HepG2 (cell line): ENCODE measurements at regions not wholly inside any gene's neighbourhood (a gene's known extent, or its start where the extent isn't known, plus 50 kb on each side); places are given as distances from the start of the nearest gene placed in this dataset.

Source experiments
- ATAC-seq: fragments of 200-7000 bp; cut with Tn5 transposase; 3 replicates; pipeline ENCODE4 v1.9.1; 2020; ENCODE audit warnings: mild to moderate bottlenecking, moderate library complexity
- BruUV-seq: library from RNA; stranded (reverse); fragments of 400-500 nt; replicated peaks from 2 replicates; lab custom pipeline; 2021; lab: Mats Ljungman, UMichigan
- CTCF ChIA-PET: fragments of 300-600 bp; formaldehyde crosslinking; extraction: SDS; loops from one replicate; lab custom pipeline; 2021; ENCODE audit warnings: low total read pairs, inconsistent platforms, low intra/inter-chr PET ratio; lab: Yijun Ruan, JAX
- POLR2A ChIA-PET: fragments of 350-600 bp; sonication (Branson Sonifier 250); formaldehyde crosslinking; loops from one replicate; lab custom pipeline; 2020; ENCODE audit warnings: antibody characterized with exemption, inconsistent platforms; lab: Yijun Ruan, JAX
- DNase-seq: peaks from one replicate; pipeline ENCODE4 v3.0.0-alpha.2; 2015; ENCODE audit warnings: low spot score
- FAIRE-seq: peaks from 3 replicates; lab custom pipeline; 2011; peaks lifted over from hg19 to GRCh38; lab: Jason Lieb, UNC
- H2AFZ ChIP-seq: one replicate; pipeline ENCODE4 v1.6.1; 2011; ENCODE audit warnings: low read length, inconsistent platforms
- H3K27ac ChIP-seq: fragments of 300-600 bp; 3 replicates; pipeline ENCODE4 v1.8.0; 2011; ENCODE audit warnings: mixed run types, mild to moderate bottlenecking, mixed read lengths, low read length, inconsistent platforms; ENCODE audit not compliant: insufficient read depth; ENCODE audit errors: extremely low read length
- H3K27me3 ChIP-seq, 2 experiments: fragments of 200-600 bp in 1 of 2; 2 replicates in 1 of 2; 3 replicates in 1 of 2; pipeline versions ENCODE4 v1.6.0 to v1.8.0; 2011; ENCODE audit warnings: low read length in 2 of 2, mild to moderate bottlenecking in 2 of 2, moderate library complexity in 2 of 2, inconsistent platforms in 1 of 2; ENCODE audit not compliant: insufficient read depth in 2 of 2, control insufficient read depth in 1 of 2
- H3K36me3 ChIP-seq, 2 experiments: fragments of 200-600 bp in 1 of 2; replicated peaks in 1 of 2; 2 replicates in 1 of 2; 3 replicates in 1 of 2; pipeline versions ENCODE4 v1.5.1 to v1.8.0; 2011; ENCODE audit warnings: low read length in 2 of 2, inconsistent platforms in 1 of 2; ENCODE audit not compliant: insufficient read depth in 2 of 2, control insufficient read depth in 1 of 2
- H3K4me1 ChIP-seq: 2 replicates; pipeline ENCODE4 v1.5.1; 2012; ENCODE audit warnings: low read length, inconsistent platforms; ENCODE audit not compliant: insufficient read depth
- H3K4me2 ChIP-seq: 2 replicates; pipeline ENCODE4 v1.6.0; 2011; ENCODE audit warnings: low read depth, low read length, inconsistent platforms
- H3K4me3 ChIP-seq, 3 experiments: fragments of 200-600 bp in 1 of 3; sonication (generic), shearing (Covaris generic) in 1 of 3; replicated peaks in 1 of 3; 2 replicates each; pipeline ENCODE4 v1.5.1; 2011 to 2016; ENCODE audit warnings: low read length in 3 of 3, inconsistent platforms in 2 of 3, low read depth in 2 of 3, mild to moderate bottlenecking in 2 of 3, control low read depth in 1 of 3, mixed read lengths in 1 of 3; ENCODE audit not compliant: insufficient read depth in 1 of 3
- H3K79me2 ChIP-seq: one replicate; pipeline ENCODE4 v1.6.1; 2011; ENCODE audit warnings: low read length, inconsistent platforms; ENCODE audit not compliant: insufficient read depth
- H3K9ac ChIP-seq: 2 replicates; pipeline ENCODE4 v1.6.0; 2011; ENCODE audit warnings: mild to moderate bottlenecking, low read depth, low read length, inconsistent platforms; ENCODE audit not compliant: insufficient read depth
- H3K9me3 ChIP-seq: 2 replicates; pipeline ENCODE4 v1.5.1; 2012; ENCODE audit warnings: mild to moderate bottlenecking, low read length
- H4K20me1 ChIP-seq: 2 replicates; pipeline ENCODE4 v1.6.0; 2011; ENCODE audit warnings: inconsistent platforms, mild to moderate bottlenecking, low read length, moderate library complexity; ENCODE audit not compliant: insufficient read depth
- ATRX ChIP-seq: sonication (generic); formaldehyde crosslinking; IDR thresholded peaks from 2 replicates; pipeline ENCODE4 v1.4.0; 2020; ENCODE audit warnings: missing genetic modification reagents, borderline replicate concordance
- DPF2 ChIP-seq: sonication (generic); formaldehyde crosslinking; IDR thresholded peaks from 2 replicates; pipeline ENCODE4 v1.4.0; 2020; ENCODE audit warnings: mild to moderate bottlenecking, low read depth, missing genetic modification reagents, borderline replicate concordance
- GFI1 ChIP-seq: sonication (generic); formaldehyde crosslinking; IDR thresholded peaks from 2 replicates; pipeline ENCODE4 v1.5.0; 2020; ENCODE audit warnings: missing genetic modification reagents, mild to moderate bottlenecking, borderline replicate concordance
- HOXA5 ChIP-seq: sonication (generic); formaldehyde crosslinking; IDR thresholded peaks from 2 replicates; pipeline ENCODE4 v1.4.0; 2020; ENCODE audit warnings: missing genetic modification reagents
- JUND ChIP-seq: sonication (generic); formaldehyde crosslinking; IDR thresholded peaks from 2 replicates; pipeline ENCODE4 v1.8.0; 2022; ENCODE audit warnings: mild to moderate bottlenecking, missing genetic modification reagents
- NFE2L1 ChIP-seq: sonication (generic); formaldehyde crosslinking; IDR thresholded peaks from 2 replicates; pipeline ENCODE4 v1.4.0; 2020; ENCODE audit warnings: missing genetic modification reagents, mild to moderate bottlenecking, borderline replicate concordance
- NFKBIZ ChIP-seq: IDR thresholded peaks from 2 replicates; pipeline ENCODE4 v1.6.1; 2018; ENCODE audit warnings: missing genetic modification reagents, missing compliant biosample characterization
- RBM22 ChIP-seq: fragments of 200-400 bp; formaldehyde crosslinking; optimal IDR thresholded peaks from 2 replicates; pipeline ENCODE3; 2017; ENCODE audit warnings: mild to moderate bottlenecking, low read length, moderate library complexity
- SRSF4 ChIP-seq: fragments of 200-400 bp; formaldehyde crosslinking; IDR thresholded peaks from one replicate; pipeline ENCODE4 v1.6.1; 2018; ENCODE audit warnings: mild to moderate bottlenecking, low read depth, low read length, moderate library complexity; ENCODE audit not compliant: poor library complexity, severe bottlenecking
- TRIM24 ChIP-seq: sonication (generic); formaldehyde crosslinking; IDR thresholded peaks from 2 replicates; pipeline ENCODE4 v1.8.0; 2022; ENCODE audit warnings: mild to moderate bottlenecking, missing genetic modification reagents
- WIZ ChIP-seq: sonication (generic); formaldehyde crosslinking; IDR thresholded peaks from 2 replicates; pipeline ENCODE4 v1.5.1; 2020; ENCODE audit warnings: mild to moderate bottlenecking, missing genetic modification reagents
- YY1 ChIP-seq: IDR thresholded peaks from 2 replicates; pipeline ENCODE4 v1.6.1; 2011; ENCODE audit warnings: low read length, low read depth, moderate library complexity, mild to moderate bottlenecking; ENCODE audit not compliant: insufficient read depth, insufficient replicate concordance
- ZFAT ChIP-seq: sonication (generic); formaldehyde crosslinking; conservative IDR thresholded peaks from 2 replicates; pipeline ENCODE4 v1.8.1; 2023; ENCODE audit warnings: missing genetic modification reagents, inconsistent platforms
- ZMYM2 ChIP-seq: sonication (generic); formaldehyde crosslinking; IDR thresholded peaks from 2 replicates; pipeline ENCODE4 v1.8.0; 2022; ENCODE audit warnings: mild to moderate bottlenecking, missing genetic modification reagents
- ZNF292 ChIP-seq: sonication (generic); formaldehyde crosslinking; IDR thresholded peaks from 2 replicates; pipeline ENCODE4 v1.8.1; 2022; ENCODE audit warnings: mild to moderate bottlenecking, low read depth, missing genetic modification reagents, borderline replicate concordance
- ZNF383 ChIP-seq: sonication (generic); formaldehyde crosslinking; IDR thresholded peaks from 2 replicates; pipeline ENCODE4 v1.4.0; 2020; ENCODE audit warnings: missing genetic modification reagents, mild to moderate bottlenecking, borderline replicate concordance
- ZSCAN31 ChIP-seq: sonication (generic); formaldehyde crosslinking; IDR thresholded peaks from 2 replicates; pipeline ENCODE4 v1.5.0; 2020; ENCODE audit warnings: low read depth, mild to moderate bottlenecking, missing genetic modification reagents
- WGBS: methylation state at CpG from one replicate; pipeline ENCODE4 v1.1.6; 2017; ENCODE audit warnings: low lambda C conversion rate; 5-methylcytosine and 5-hydroxymethylcytosine counted together
- in situ Hi-C: cut with HindIII; loops from 2 replicates; pipeline ENCODE4 v1.10.0; 2017; ENCODE audit warnings: low pct_unique_long_range_greater_than_20kb; ENCODE audit not compliant: extremely low pct_ligation_motif_present
- intact Hi-C: fragments of 100-400 bp; cut with micrococcal nuclease; formaldehyde crosslinking; loops from one replicate; pipeline ENCODE4 v1.10.0; 2022; ENCODE audit not compliant: unreplicated experiment
- TF ChIP-seq, protein P1 (sequence below): sonication (generic); formaldehyde crosslinking; IDR thresholded peaks from 2 replicates; pipeline ENCODE4 v1.8.1; 2023; ENCODE audit warnings: mild to moderate bottlenecking, missing genetic modification reagents, borderline replicate concordance
- TF ChIP-seq, protein P2 (sequence below): sonication (generic); formaldehyde crosslinking; IDR thresholded peaks from 2 replicates; pipeline ENCODE4 v1.8.0; 2022; ENCODE audit warnings: mild to moderate bottlenecking, missing genetic modification reagents, borderline replicate concordance

- Histone ChIP-seq H3K9me3 (no peaks in the 10 kb centered on the region), H3K36me3 (peaks cover 7 to 18% of the 10 kb centered on the region in 2 experiments; a peak in 2 of 5 replicates), H3K4me1 (peaks cover 34% of the 10 kb centered on the region), H3K9ac (no peak overlapping the region), H3K27me3 (no peaks in the 10 kb centered on the region), H2AFZ (no peak overlapping the region), H3K4me2 (no peak overlapping the region), H3K27ac (peak overlapping the region; percentile 25), H3K79me2 (peaks cover 89% of the 10 kb centered on the region), H4K20me1 (no peaks in the 10 kb centered on the region; the same call in 1 of the 2 replicates), H3K4me3 (no peak overlapping the region)
- no peak for ATAC-seq
- no peak for FAIRE-seq
- DNase-seq = no peak
- TF ChIP-seq RBM22 (peak; percentile 47), ATRX (no peak)
- BruUV-seq = no TSS peak
- ChIA-PET POLR2A (interaction anchor here (0.6 to 0.8 kb wide), 2 partner anchors 10 to 25 kb away, joined by 3 read pairs; no protein-coding TSS in a partner anchor), CTCF (no interaction called here)
- in situ Hi-C loops (no loop called here), intact Hi-C loops (no loop called here)
- over 99% methylated on average over 3 of the region's 3 CpGs for WGBS
Observed at GRCh38 chr7:130931423-130931822, 197.4 kb upstream of the KLF14 start.

GRCh38 chr7:130932088-130932487, 198.1 kb upstream of the KLF14 start:
- in situ Hi-C loops (no loop called here), intact Hi-C loops (no loop called here)
- no peaks in the 10 kb centered on the region; the same call in 1 of the 2 replicates for H4K20me1 ChIP-seq
- no peak overlapping the region for H3K4me2 ChIP-seq
- no peak overlapping the region for H3K27ac ChIP-seq
- ChIA-PET POLR2A (interaction anchor here (0.6 to 0.8 kb wide), 2 partner anchors 10 to 25 kb away, joined by 3 read pairs; no protein-coding TSS in a partner anchor), CTCF (no interaction called here)
- no peaks in the 10 kb centered on the region for H3K27me3 ChIP-seq
- no peak overlapping the region for H3K4me3 ChIP-seq
- peaks cover 34% of the 10 kb centered on the region for H3K4me1 ChIP-seq
- H2AFZ ChIP-seq = no peak overlapping the region
- 96% methylated on average over 5 of the region's 5 CpGs for WGBS
- peaks cover 7 to 15% of the 10 kb centered on the region in 2 experiments; a peak in 2 of 5 replicates for H3K36me3 ChIP-seq
- DNase-seq (no peak), FAIRE-seq (no peak), ATAC-seq (no peak)
- H3K9ac ChIP-seq = no peak overlapping the region
- no TSS peak for BruUV-seq
- no peaks in the 10 kb centered on the region for H3K9me3 ChIP-seq
- peaks cover 93% of the 10 kb centered on the region for H3K79me2 ChIP-seq
- TF ChIP-seq ZNF383 = no peak
- no peak for TF ChIP-seq ZNF292 (CRISPR knock-in tag)
- TF ChIP-seq YY1 = no peak
- no peak for TF ChIP-seq ZFAT (CRISPR knock-in tag)
- no peak for TF ChIP-seq SRSF4
- no peak for TF ChIP-seq JUND
- no peak for TF ChIP-seq TRIM24 (CRISPR knock-in tag)
- no peak for TF ChIP-seq GFI1 (CRISPR knock-in tag)
- no peak for TF ChIP-seq NFKBIZ (CRISPR knock-in tag)
- TF ChIP-seq, protein P1, sequence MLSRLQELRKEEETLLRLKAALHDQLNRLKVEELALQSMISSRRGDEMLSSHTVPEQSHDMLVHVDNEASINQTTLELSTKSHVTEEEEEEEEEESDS (CRISPR knock-in tag) = no peak
- no peak for TF ChIP-seq WIZ
- TF ChIP-seq, protein P2, sequence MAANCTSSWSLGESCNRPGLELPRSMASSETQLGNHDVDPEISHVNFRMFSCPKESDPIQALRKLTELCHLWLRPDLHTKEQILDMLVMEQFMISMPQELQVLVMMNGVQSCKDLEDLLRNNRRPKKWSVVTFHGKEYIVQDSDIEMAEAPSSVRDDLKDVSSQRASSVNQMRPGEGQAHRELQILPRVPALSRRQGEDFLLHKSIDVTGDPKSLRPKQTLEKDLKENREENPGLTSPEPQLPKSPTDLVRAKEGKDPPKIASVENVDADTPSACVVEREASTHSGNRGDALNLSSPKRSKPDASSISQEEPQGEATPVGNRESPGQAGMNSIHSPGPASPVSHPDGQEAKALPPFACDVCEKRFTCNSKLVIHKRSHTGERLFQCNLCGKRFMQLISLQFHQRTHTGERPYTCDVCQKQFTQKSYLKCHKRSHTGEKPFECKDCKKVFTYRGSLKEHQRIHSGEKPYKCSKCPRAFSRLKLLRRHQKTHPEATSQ (CRISPR knock-in tag) = no peak
- TF ChIP-seq ZMYM2 (CRISPR knock-in tag) = no peak
- no peak for TF ChIP-seq ZSCAN31 (CRISPR knock-in tag)
- TF ChIP-seq HOXA5 = no peak
- no peak for TF ChIP-seq DPF2 (CRISPR knock-in tag)
- TF ChIP-seq NFE2L1 (CRISPR knock-in tag) = no peak
